NCI-H2171 (cell line): ENCODE measurements at regions not wholly inside any gene's neighbourhood (a gene's known extent, or its start where the extent isn't known, plus 50 kb on each side); places are given as distances from the start of the nearest gene placed in this dataset.
"Not testable (repeated sequence)": the region's sequence is repeated elsewhere in the genome, so short reads cannot be mapped to it uniquely, and the experiment has no call there.

Experiments
- DNase-seq: peaks from one replicate; lab custom pipeline; 2025; lab: John Stamatoyannopoulos, UW

GRCh38 chr7:153638821-153639435 is 413.3 kb upstream of the DPP6 start:
- no peak for DNase-seq

GRCh38 chr7:153640586-153640985 is 411.6 kb upstream of the DPP6 start:
- DNase-seq = no peak

- DNase-seq = no peak
These were observed 411.0 kb upstream of the DPP6 start for GRCh38 chr7:153641199-153641598.

GRCh38 chr7:153642989-153643388 is 409.2 kb upstream of the DPP6 start:
- DNase-seq = no peak

- DNase-seq = no peak
These were observed 394.9 kb upstream of the DPP6 start for GRCh38 chr7:153657182-153657800.

- no peak for DNase-seq
These were observed 377.1 kb upstream of the DPP6 start for GRCh38 chr7:153675131-153675530.

GRCh38 chr7:153682628-153683027 is 369.6 kb upstream of the DPP6 start:
- DNase-seq = no peak

- no peak for DNase-seq
These were observed 356.0 kb upstream of the DPP6 start for GRCh38 chr7:153696242-153696641.

- peak; percentile 0 for DNase-seq
These were observed 354.2 kb upstream of the DPP6 start for GRCh38 chr7:153698046-153698445.

GRCh38 chr7:153701678-153702077 is 350.5 kb upstream of the DPP6 start:
- no peak for DNase-seq

- DNase-seq = not testable (repeated sequence)
These were observed 328.3 kb upstream of the DPP6 start for GRCh38 chr7:153723892-153724291.

- not testable (repeated sequence) for DNase-seq
These were observed 320.7 kb upstream of the DPP6 start for GRCh38 chr7:153731504-153731903.

- not testable (repeated sequence) for DNase-seq
These were observed 308.8 kb upstream of the DPP6 start for GRCh38 chr7:153743434-153743833.

GRCh38 chr7:153747969-153748368 is 304.2 kb upstream of the DPP6 start:
- DNase-seq = not testable (repeated sequence)

- DNase-seq = not testable (repeated sequence)
These were observed 303.3 kb upstream of the DPP6 start for GRCh38 chr7:153748885-153749284.

- not testable (repeated sequence) for DNase-seq
These were observed 286.3 kb upstream of the DPP6 start for GRCh38 chr7:153765869-153766268.

GRCh38 chr7:153766926-153767325 is 285.3 kb upstream of the DPP6 start:
- not testable (repeated sequence) for DNase-seq

- no peak for DNase-seq
These were observed 279.2 kb upstream of the DPP6 start for GRCh38 chr7:153772966-153773365.

GRCh38 chr7:153776940-153777339 is 275.3 kb upstream of the DPP6 start:
- DNase-seq = not testable (repeated sequence)

- not testable (repeated sequence) for DNase-seq
These were observed 254.8 kb upstream of the DPP6 start for GRCh38 chr7:153797363-153797762.

GRCh38 chr7:153808117-153808516 is 244.1 kb upstream of the DPP6 start:
- DNase-seq = no peak

- DNase-seq = no peak
These were observed 222.7 kb upstream of the DPP6 start for GRCh38 chr7:153829525-153829924.

GRCh38 chr7:153832160-153832559 is 220.0 kb upstream of the DPP6 start:
- DNase-seq = no peak

GRCh38 chr7:153835103-153835502 is 217.1 kb upstream of the DPP6 start:
- no peak for DNase-seq
